ENCODE measurements at regions not wholly inside any gene's neighbourhood (a gene's known extent, or its start where the extent isn't known, plus 50 kb on each side); places are given as distances from the start of the nearest gene placed in this dataset.

DNA sequence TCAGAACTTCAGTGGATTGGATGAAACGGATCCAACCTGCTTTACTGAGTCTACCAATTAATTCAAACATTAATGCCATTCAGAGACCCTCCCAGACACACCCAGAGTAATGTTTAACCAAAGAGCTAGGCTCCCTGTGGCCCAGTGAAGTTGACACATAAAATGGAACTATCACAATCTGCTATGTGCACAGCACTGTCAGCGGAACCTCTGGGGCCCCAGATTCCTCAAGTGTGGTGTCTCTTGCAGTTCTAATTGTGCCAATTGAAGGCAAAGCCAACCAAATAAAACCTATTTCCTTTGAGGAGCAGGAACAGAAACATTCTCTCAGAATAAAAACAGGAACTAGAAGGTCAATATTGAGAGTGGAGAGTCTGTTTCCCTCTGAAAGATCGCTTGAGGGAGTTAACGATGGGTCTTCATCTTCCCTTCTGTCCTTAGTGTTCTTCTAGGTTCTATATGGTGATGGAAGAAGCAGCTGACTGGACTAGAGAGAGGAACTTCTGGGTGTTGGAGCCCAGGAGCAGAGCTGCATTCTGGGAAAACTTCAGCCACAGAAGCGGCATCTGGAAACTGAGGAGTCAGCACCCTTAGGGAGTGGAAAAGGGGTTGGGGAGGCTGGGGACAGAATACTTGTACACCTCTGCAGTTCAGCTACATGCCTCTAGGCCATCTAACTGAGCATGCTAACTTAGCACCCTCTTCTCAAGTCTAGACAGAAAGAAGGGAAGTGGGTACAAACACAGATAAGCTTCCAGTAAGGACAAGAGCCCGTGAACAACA, 174.4 kb upstream of the FBXO11 start:
- TF ChIP-seq, protein P1, sequence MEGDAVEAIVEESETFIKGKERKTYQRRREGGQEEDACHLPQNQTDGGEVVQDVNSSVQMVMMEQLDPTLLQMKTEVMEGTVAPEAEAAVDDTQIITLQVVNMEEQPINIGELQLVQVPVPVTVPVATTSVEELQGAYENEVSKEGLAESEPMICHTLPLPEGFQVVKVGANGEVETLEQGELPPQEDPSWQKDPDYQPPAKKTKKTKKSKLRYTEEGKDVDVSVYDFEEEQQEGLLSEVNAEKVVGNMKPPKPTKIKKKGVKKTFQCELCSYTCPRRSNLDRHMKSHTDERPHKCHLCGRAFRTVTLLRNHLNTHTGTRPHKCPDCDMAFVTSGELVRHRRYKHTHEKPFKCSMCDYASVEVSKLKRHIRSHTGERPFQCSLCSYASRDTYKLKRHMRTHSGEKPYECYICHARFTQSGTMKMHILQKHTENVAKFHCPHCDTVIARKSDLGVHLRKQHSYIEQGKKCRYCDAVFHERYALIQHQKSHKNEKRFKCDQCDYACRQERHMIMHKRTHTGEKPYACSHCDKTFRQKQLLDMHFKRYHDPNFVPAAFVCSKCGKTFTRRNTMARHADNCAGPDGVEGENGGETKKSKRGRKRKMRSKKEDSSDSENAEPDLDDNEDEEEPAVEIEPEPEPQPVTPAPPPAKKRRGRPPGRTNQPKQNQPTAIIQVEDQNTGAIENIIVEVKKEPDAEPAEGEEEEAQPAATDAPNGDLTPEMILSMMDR (optimal IDR thresholded peaks at IDR 0.05 in 1 of 3, IDR thresholded peaks at IDR 0.05 in 1 of 3, conservative IDR thresholded peaks at IDR 0.05 in 1 of 3; ENCODE audit: extremely low read depth in 1 of 3, insufficient read depth in 2 of 3, low read length in 3 of 3) = no peak
- no peak for TF ChIP-seq EZH2 (IDR thresholded peaks at IDR 0.05; ENCODE audit: low read length)
